ENCODE measurements at regions not wholly inside any gene's neighbourhood (a gene's known extent, or its start where the extent isn't known, plus 50 kb on each side); places are given as distances from the start of the nearest gene placed in this dataset.

- dilution Hi-C loops (cut with HindIII; ENCODE audit: low sequenced_read_pairs, unreplicated experiment), result no loop called here
- no peak overlapping the region for H3K18ac ChIP-seq (ENCODE audit: low read depth, low read length)
Observed at GRCh38 chr18:55918444-55918843, 330.5 kb upstream of the TCF4 start.

More at GRCh38 chr18:55918444-55918843, 330.5 kb upstream of the TCF4 start:
- in situ Hi-C loops (cut with MboI; ENCODE audit: low sequenced_read_pairs), result no loop called here
- ChIA-PET CTCF (no interaction called here), POLR2A (ENCODE audit: unreplicated experiment) (no interaction called here)
- no peak overlapping the region for H3K23ac ChIP-seq (ENCODE audit: low read depth, low read length)
- TF ChIP-seq MAZ (IDR thresholded peaks at IDR 0.05; ENCODE audit: borderline replicate concordance, low read depth, low read length) (no peak), USF2 (IDR thresholded peaks at IDR 0.05; ENCODE audit: low read depth, low read length) (no peak), CTCF (conservative IDR thresholded peaks at IDR 0.05; ENCODE audit: low read depth, low read length) (no peak), RAD21 (IDR thresholded peaks at IDR 0.05; ENCODE audit: low read length) (no peak), FOS (IDR thresholded peaks at IDR 0.05; ENCODE audit: low read depth, low read length) (no peak), MAFK (IDR thresholded peaks at IDR 0.05; ENCODE audit: low read depth, low read length) (0 out of 2 replicates have a peak, but pooled peaks have one; percentile 20), POLR2A (IDR thresholded peaks at IDR 0.05; ENCODE audit: low read depth, low read length) (no peak)
- H2AK5ac ChIP-seq (ENCODE audit: low read depth, low read length), result no peak overlapping the region
- no peaks in the 10 kb centered on the region for H3K27me3 ChIP-seq (ENCODE audit: control insufficient read depth, insufficient read depth, low read length)
- no peak overlapping the region for H4K91ac ChIP-seq (ENCODE audit: insufficient read depth, low read depth, low read length)
- H3K4me3 ChIP-seq (ENCODE audit: insufficient read depth, low read depth, low read length), result no peak overlapping the region
- no peaks in the 10 kb centered on the region for H4K20me1 ChIP-seq (ENCODE audit: insufficient read depth, low read length)
- peaks cover 2% of the 10 kb centered on the region; the same call in 1 of the 2 replicates for H3K4me1 ChIP-seq (ENCODE audit: control insufficient read depth, insufficient read depth, low read length)
- no peaks in the 10 kb centered on the region for H3K79me1 ChIP-seq (ENCODE audit: low read depth in 1 of 2, low read length in 2 of 2)
- H2AFZ ChIP-seq (replicated peaks; ENCODE audit: low read length, poor library complexity), result no peak overlapping the region
- H4K5ac ChIP-seq (ENCODE audit: low read depth, low read length), result no peak overlapping the region
- no peak overlapping the region for H2BK20ac ChIP-seq (ENCODE audit: low read depth, low read length)
- H3K4ac ChIP-seq (ENCODE audit: low read depth, low read length), result no peak overlapping the region
- no peaks in the 10 kb centered on the region for H3K9me3 ChIP-seq (ENCODE audit: control insufficient read depth, insufficient read depth, low read length)
- H3K9ac ChIP-seq (ENCODE audit: low read depth, low read length), result no peak overlapping the region
- no peak overlapping the region for H3K27ac ChIP-seq (ENCODE audit: insufficient read depth, low read length)
- no peak overlapping the region for H2AK9ac ChIP-seq (replicated peaks; ENCODE audit: low read depth, low read length, poor library complexity)
- ATAC-seq (ENCODE audit: low read depth) (peak; percentile 62), DNase-seq (peak; percentile 31)
- H3K9me1 ChIP-seq (ENCODE audit: insufficient read depth, low read length), result no peaks in the 10 kb centered on the region
- no peak overlapping the region for H2BK5ac ChIP-seq (ENCODE audit: low read depth, low read length, poor library complexity, severe bottlenecking)
- no peak overlapping the region for H3K56ac ChIP-seq (ENCODE audit: extremely low read depth, insufficient read depth, low read length)
- H4K8ac ChIP-seq (ENCODE audit: low read depth in 2 of 2, low read length in 2 of 2), result no peak overlapping the region
- no TSS peak for BruUV-seq (replicated peaks)
- intact Hi-C loops (cut with micrococcal nuclease), result no loop called here
- H3K4me2 ChIP-seq (ENCODE audit: low read depth, low read length), result peak overlapping the region; percentile 20; the same call in 1 of the 2 replicates
- WGBS, 2 experiments (ENCODE audit: extremely low coverage in 2 of 2, insufficient read length in 1 of 2), result 49% methylated on average over 3 of the region's 6 CpGs; no CpG with 5 or more reads in 1 of the 2 experiments
- H3K14ac ChIP-seq (replicated peaks; ENCODE audit: low read depth, low read length), result no peak overlapping the region
- no peaks in the 10 kb centered on the region for H3K36me3 ChIP-seq (ENCODE audit: control insufficient read depth, insufficient read depth, low read length)
- H2BK120ac ChIP-seq (ENCODE audit: low read depth, low read length), result no peak overlapping the region
- no peak overlapping the region for H2BK15ac ChIP-seq (ENCODE audit: low read depth, low read length)

All from IMR-90 (cell line).